Epithelial cell of proximal tubule (primary cell): ENCODE measurements at regions not wholly inside any gene's neighbourhood (a gene's known extent, or its start where the extent isn't known, plus 50 kb on each side); places are given as distances from the start of the nearest gene placed in this dataset.

Source experiments
- DNase-seq: peaks from one replicate; pipeline ENCODE4 v3.0.0-alpha.2; 2011; ENCODE audit warnings: low read depth
- H3K4me3 ChIP-seq: 2 replicates; pipeline ENCODE4 v1.5.1; 2011; ENCODE audit warnings: low read depth, mild to moderate bottlenecking, low read length
- TF ChIP-seq, protein P1 (sequence below): conservative IDR thresholded peaks from 2 replicates; pipeline ENCODE4 v1.5.1; 2012; ENCODE audit warnings: low read depth, mild to moderate bottlenecking, low read length

DNA sequence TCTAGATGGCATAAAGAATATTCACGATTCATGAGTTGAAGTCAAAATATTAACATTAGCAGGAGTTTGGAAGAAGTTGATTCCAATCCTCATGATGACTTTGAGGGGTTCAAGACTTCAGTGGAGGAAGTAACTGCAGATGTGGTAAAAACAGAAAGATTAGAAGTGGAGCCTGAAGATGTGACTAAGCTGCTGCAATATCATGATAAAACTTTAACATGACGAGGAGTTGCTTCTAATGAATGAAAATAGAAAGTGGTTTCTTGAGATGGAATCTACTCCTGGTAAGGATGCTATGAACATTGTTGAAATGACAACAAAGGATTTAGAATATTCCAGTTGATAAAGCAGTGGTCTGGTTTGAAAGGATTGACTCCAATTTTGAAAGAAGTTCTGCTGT, 70.1 kb upstream of the TMLHE start:
- TF ChIP-seq, protein P1, sequence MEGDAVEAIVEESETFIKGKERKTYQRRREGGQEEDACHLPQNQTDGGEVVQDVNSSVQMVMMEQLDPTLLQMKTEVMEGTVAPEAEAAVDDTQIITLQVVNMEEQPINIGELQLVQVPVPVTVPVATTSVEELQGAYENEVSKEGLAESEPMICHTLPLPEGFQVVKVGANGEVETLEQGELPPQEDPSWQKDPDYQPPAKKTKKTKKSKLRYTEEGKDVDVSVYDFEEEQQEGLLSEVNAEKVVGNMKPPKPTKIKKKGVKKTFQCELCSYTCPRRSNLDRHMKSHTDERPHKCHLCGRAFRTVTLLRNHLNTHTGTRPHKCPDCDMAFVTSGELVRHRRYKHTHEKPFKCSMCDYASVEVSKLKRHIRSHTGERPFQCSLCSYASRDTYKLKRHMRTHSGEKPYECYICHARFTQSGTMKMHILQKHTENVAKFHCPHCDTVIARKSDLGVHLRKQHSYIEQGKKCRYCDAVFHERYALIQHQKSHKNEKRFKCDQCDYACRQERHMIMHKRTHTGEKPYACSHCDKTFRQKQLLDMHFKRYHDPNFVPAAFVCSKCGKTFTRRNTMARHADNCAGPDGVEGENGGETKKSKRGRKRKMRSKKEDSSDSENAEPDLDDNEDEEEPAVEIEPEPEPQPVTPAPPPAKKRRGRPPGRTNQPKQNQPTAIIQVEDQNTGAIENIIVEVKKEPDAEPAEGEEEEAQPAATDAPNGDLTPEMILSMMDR, result no peak
- H3K4me3 ChIP-seq, result no peak overlapping the region
- DNase-seq, result no peak

DNA sequence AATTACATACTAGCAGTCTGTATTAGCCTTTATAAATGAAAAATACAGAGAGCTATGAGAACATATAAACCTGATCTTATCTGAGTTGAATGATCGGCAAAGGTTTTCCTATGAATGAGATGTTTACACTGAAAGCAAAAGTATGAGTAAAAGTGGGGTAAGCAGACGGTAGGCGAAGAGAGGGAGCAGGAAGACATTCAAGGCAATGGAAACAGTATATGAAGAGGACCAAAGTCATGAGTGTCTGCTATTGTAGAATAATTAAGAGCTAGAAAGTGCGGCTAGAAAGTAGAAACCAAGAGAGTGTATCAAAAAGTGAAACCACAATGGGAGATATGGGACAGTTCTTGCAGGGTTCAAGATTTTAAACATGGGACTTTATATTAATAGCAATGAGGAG, 67.0 kb upstream of the TMLHE start:
- TF ChIP-seq, protein P1, result no peak
- H3K4me3 ChIP-seq, result no peak overlapping the region
- DNase-seq, result no peak

DNA sequence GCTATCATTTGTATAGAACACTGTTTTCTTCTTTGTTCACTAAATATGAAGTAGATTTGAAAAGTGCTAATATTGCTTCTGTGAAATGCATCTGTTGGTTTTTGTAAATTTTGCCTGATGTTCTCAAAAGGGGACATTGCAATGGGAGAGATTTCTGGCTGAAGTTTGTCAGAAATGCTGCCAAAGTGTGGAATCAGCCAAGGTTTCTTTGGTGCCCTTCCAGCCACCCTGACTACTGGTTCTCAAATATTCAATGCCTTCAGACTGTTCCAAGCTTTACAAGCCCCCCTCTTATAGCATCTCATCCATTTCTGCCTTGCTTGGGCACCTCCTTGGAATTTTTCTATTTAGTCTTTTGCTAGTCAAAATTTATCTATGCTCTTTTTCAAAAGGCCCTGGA, 60.6 kb upstream of the TMLHE start:
- no peak overlapping the region for H3K4me3 ChIP-seq
- no peak for DNase-seq
- TF ChIP-seq, protein P1, result no peak

DNA sequence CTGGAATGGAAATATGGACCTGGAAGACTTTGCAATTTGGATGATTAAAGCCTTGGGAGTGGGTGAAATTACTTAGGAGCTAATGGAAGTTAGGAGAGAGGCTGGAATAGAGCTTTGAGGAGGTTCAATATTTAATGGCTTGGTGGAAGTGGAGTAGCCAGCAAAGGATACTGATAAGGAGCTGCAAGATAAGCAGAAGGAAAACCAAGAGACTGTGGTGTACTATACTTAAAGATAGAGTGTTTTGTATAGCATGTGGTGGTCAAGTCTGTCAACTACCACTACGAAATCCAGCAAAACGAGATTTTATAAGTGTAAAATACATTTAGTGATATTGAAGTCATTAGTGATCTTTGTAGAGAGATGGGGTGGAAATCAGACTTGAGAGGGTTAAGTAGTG, 54.0 kb upstream of the TMLHE start:
- TF ChIP-seq, protein P1, result no peak
- no peak overlapping the region for H3K4me3 ChIP-seq
- no peak for DNase-seq
